GM18498 (cell line): ENCODE measurements at regions not wholly inside any gene's neighbourhood (a gene's known extent, or its start where the extent isn't known, plus 50 kb on each side); places are given as distances from the start of the nearest gene placed in this dataset.
"Not testable (repeated sequence)": the region's sequence is repeated elsewhere in the genome, so short reads cannot be mapped to it uniquely, and the experiment has no call there.

Experiments
- ATAC-seq: cut with Tn5 transposase; IDR thresholded peaks from one replicate; pipeline ENCODE4 v1.9.1; 2021; ENCODE audit warnings: mild to moderate bottlenecking, moderate library complexity; ENCODE audit not compliant: unreplicated experiment

GRCh38 chr16:22651111-22651817 lies 140.6 kb downstream of the NPIPB5 start:
- not testable (repeated sequence) for ATAC-seq

GRCh38 chr16:22652463-22652845 lies 141.8 kb downstream of the NPIPB5 start:
- no peak for ATAC-seq

GRCh38 chr16:22653876-22654275 lies 143.2 kb downstream of the NPIPB5 start:
- no peak for ATAC-seq

DNA sequence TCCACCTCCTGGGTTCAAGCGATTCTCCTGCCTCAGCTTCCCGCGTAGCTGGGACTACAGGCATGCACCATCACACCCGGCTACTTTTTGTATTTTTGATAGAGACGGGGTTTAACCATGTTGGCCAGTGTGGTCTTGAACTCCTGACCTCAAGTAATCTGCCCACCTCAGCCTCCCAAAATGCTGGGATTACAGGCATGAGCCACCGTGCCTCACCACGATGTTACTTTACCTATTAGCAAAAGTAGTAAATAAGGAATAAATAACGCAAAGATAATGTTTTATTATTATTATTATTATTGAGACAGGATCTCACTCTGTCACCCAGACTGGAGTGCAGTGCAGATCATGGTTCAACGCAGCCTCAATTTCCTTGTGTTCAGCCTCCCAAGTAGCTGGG lies 145.9 kb downstream of the NPIPB5 start:
- not testable (repeated sequence) for ATAC-seq

DNA sequence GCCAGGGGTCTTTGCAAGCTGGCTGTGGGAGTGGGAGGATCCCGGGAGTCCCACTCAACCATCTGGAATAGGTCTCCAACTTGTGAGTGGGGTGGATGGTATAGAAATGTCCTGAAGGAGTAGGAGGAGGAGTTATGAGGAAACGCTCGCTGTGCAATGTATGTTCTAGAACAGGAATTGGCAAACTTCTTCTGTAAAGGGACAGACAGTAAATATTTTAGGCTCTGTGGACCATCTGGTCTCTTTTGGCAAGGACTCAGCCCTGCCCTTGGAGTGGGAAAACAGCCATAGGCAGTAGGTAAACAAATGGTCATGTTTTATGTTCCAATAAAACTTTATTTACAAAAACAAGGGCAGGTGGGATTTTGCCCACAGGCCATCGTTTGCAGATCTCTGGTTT lies 149.2 kb downstream of the NPIPB5 start:
- ATAC-seq, result no peak

DNA sequence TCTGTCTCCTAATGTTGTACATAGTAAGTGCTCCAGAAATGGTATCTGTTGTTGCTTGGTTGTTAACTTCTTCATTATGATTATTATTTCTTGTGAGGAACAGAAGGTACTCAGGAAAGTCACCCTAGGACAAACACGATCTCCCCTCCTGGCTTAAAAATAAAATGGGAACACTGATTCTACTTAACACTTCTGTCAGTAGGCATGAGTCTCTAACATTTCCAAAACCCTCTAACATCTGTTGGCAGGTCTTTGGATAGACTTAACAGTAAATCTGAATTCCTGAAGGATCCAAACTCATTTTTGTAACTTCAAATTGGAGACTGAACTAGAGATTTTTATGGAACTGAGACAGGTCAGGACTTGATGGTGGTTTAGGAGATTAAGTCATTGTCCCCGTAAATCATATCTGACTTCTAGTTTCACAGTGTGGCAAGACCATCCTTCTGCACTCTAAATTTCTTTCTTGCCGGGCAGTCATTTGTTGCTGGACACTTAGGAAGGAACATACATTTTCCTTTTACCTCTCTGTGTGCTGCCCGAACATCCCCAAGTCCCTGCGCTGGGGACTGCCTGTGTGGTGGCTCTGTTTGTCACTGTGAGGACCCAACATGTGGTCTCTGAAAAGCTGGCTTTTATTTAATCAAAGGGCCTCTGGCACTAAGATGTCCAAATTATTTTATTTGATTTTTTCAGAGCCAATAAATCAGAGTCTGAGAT lies 149.9 kb downstream of the NPIPB5 start:
- no peak for ATAC-seq

GRCh38 chr16:22661161-22661647 lies 150.5 kb downstream of the NPIPB5 start:
- ATAC-seq, result no peak

GRCh38 chr16:22662958-22663357 lies 151.0 kb upstream of the HS3ST2 start:
- not testable (repeated sequence) for ATAC-seq

DNA sequence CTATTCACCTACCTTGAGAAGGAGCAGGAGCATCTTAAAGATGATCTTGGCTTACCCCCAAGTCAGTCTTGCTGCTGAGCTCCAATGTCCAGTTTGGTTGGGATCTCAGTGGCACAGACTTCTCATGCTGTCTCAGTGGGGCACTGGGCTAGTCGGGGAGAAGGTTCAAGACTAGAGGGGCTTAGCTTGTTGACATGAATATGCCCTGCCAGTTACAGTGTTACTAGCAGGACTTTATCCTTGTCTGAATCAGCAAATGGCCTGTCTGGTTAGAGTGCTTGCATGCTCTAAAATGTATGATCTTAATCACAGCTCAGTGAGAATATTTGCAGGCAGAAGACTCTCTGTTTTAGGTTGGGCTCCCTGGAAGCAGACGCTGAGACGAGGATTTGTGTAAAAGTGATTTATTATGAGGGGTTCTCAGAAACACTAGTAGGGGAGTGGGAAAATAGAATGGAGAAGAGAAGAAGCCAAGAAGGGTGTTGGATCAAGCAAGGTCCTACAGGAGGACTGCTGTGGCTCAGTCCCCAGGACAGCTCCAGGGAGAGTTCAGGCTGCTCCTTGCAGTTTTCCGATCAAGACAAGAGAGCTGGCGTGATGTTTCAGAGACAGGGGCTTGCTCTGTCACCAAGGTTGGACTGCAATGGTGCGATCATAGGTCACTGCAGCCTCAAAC lies 150.4 kb upstream of the HS3ST2 start:
- ATAC-seq, result no peak

- ATAC-seq, result no peak
Observed at GRCh38 chr16:22664132-22664531, 149.8 kb upstream of the HS3ST2 start.

- no peak for ATAC-seq
Observed at GRCh38 chr16:22664561-22664997, 149.4 kb upstream of the HS3ST2 start.

- ATAC-seq, result no peak
Observed at GRCh38 chr16:22665048-22665797, 148.7 kb upstream of the HS3ST2 start.

DNA sequence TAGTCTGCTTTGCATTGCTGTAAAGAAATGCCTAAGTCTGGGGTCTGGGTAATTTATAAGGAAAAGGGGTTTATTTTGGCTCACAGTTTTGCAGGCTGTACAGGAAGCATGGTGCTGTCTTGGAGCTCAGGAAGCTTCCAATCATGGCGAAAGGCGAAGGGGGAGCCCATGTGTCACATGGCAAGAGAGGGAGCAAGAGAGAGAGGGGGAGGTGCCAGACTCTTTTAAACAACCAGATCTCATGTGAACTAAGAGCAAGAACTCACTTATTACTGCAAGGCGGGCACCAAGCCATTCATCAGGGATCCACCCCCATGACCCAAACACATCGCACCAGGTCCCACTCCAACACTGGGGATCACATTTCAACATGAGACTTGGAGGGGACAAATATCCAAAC lies 148.2 kb upstream of the HS3ST2 start:
- no peak for ATAC-seq

GRCh38 chr16:22668318-22668717 lies 145.6 kb upstream of the HS3ST2 start:
- ATAC-seq, result no peak

- ATAC-seq, result no peak
Observed at GRCh38 chr16:22670044-22670536, 143.9 kb upstream of the HS3ST2 start.

- no peak for ATAC-seq
Observed at GRCh38 chr16:22670551-22671041, 143.4 kb upstream of the HS3ST2 start.

DNA sequence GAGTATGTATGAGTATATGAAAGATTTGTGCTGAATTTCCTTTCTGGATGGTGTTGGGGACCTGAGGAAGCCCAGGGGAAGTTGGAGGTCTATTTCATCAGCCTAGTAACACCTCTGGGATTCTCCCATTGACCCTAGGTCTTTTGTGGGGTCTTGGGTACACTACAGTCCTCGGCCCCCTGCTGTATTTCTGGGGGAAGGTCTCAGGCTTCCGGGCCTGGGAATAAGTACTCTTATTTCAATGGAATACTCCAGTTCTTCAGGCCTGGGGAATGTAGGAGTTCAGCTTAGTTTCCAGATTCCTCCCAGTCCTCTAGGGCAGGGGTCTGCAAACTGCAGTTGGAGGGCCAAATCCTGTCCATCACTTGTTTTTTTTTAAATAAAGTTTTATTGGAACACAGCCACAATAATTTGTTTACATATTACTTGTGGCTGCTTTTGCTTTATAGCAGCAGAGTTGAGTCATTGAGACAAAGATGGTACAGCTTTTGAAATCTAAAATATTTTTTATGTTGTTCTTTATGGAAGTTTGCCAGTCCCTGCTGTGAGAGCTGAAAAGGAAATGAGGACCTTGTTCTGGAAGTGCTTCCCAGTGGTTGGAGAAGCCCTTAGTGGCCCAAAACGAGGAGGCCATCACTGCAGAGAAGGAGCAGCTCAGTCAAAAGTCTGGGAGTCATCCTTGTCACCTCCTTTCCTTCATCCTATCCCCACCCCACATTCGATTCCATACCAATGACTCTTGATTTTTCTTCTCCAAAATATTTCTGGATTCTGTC lies 142.5 kb upstream of the HS3ST2 start:
- no peak for ATAC-seq

DNA sequence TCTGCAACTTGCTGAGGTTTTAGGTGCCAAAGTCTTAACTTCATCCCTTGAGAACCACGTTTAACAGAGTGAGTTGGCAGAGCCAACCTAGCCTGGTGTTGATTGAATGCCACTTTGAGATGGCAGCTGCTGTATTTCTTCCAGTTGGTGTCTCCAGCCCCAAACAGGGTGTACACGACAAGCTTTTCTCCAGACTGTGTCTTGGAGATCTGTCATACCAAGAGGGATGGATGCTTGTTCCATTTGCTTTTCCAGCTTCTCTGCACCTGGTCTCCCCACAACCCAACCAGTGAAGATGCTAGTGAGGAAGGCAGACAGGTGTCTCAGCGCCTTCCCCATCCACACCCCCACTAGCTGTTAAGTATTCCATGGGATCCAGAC lies 141.1 kb upstream of the HS3ST2 start:
- ATAC-seq, result no peak

DNA sequence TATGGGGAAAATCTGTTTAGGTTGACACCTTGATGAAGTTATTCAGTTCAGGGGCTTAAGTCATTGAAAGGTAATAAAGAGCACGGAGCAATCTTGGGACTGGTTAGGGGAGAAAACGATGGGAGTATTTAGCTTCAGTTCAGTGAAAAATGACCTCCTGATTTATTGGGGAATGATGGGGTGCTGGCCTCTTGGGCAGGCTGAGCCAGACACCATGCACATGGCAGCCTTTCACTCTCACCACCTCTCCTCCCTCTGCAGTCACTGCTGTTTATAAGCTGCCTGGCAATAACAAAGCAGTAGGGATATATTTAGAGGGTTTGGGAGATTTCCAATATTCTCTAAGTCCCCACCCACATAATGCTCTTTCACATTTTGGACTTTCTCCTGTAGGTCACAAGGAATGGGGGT lies 140.5 kb upstream of the HS3ST2 start:
- no peak for ATAC-seq

- no peak for ATAC-seq
Observed at GRCh38 chr16:22674832-22675191, 139.2 kb upstream of the HS3ST2 start.
